Nephron (organoid): ENCODE measurements at regions not wholly inside any gene's neighbourhood (a gene's known extent, or its start where the extent isn't known, plus 50 kb on each side); places are given as distances from the start of the nearest gene placed in this dataset.

Source experiments
- H3K27ac Mint-ChIP-seq, 3 experiments: 2 replicates each; pipeline ENCODE4 v1.8.0; 2020; ENCODE audit warnings: mixed read lengths in 3 of 3, mild to moderate bottlenecking in 2 of 3, moderate library complexity in 1 of 3
- H3K27me3 Mint-ChIP-seq: 2 replicates; pipeline ENCODE4 v1.8.0; 2021; ENCODE audit warnings: low read depth, mild to moderate bottlenecking, moderate library complexity, mixed read lengths
- H3K36me3 Mint-ChIP-seq: 2 replicates; pipeline ENCODE4 v1.8.0; 2020; ENCODE audit warnings: low read depth, mixed read lengths
- H3K4me1 Mint-ChIP-seq: 2 replicates; pipeline ENCODE4 v1.8.0; 2020; ENCODE audit warnings: mixed read lengths
- H3K4me3 Mint-ChIP-seq, 3 experiments: 2 replicates each; pipeline ENCODE4 v1.8.0; 2020; ENCODE audit warnings: mild to moderate bottlenecking in 3 of 3, mixed read lengths in 3 of 3, moderate library complexity in 2 of 3
- H3K9me3 Mint-ChIP-seq: 2 replicates; pipeline ENCODE4 v1.8.0; 2020; ENCODE audit warnings: mixed read lengths
- CTCF ChIP-seq, 3 experiments: fragments of 200-600 bp; sonication (generic); IDR thresholded peaks; one replicate each; pipeline ENCODE4 v1.5.0; 2021; ENCODE audit warnings: antibody characterized with exemption in 3 of 3; ENCODE audit not compliant: unreplicated experiment in 3 of 3

GRCh38 chr1:232426801-232427200, 203.1 kb downstream of the SIPA1L2 start:
- no peaks in the 10 kb centered on the region for H3K9me3 Mint-ChIP-seq
- peaks cover 47% of the 10 kb centered on the region for H3K36me3 Mint-ChIP-seq
- no peak for TF ChIP-seq CTCF (IDR thresholded peaks at IDR 0.05; ENCODE audit: unreplicated experiment in 3 of 3)
- H3K4me3 Mint-ChIP-seq, result no peak overlapping the region
- peaks cover 42% of the 10 kb centered on the region for H3K4me1 Mint-ChIP-seq
- no peaks in the 10 kb centered on the region for H3K27me3 Mint-ChIP-seq
- peak overlapping the region in 2 of 3 experiments; percentile 8 to 47 for H3K27ac Mint-ChIP-seq

GRCh38 chr1:232425421-232425820, 204.5 kb downstream of the SIPA1L2 start:
- Mint-ChIP-seq H3K27ac (no peak overlapping the region), H3K4me1 (peaks cover 28% of the 10 kb centered on the region), H3K4me3 (no peak overlapping the region), H3K9me3 (no peaks in the 10 kb centered on the region), H3K27me3 (no peaks in the 10 kb centered on the region), H3K36me3 (peaks cover 57% of the 10 kb centered on the region)
- no peak for TF ChIP-seq CTCF (IDR thresholded peaks at IDR 0.05; ENCODE audit: unreplicated experiment in 3 of 3)

- Mint-ChIP-seq H3K9me3 (no peaks in the 10 kb centered on the region), H3K4me3 (no peak overlapping the region), H3K27ac (no peak overlapping the region), H3K4me1 (peaks cover 10% of the 10 kb centered on the region), H3K36me3 (peaks cover 70% of the 10 kb centered on the region), H3K27me3 (no peaks in the 10 kb centered on the region)
- no peak for TF ChIP-seq CTCF (IDR thresholded peaks at IDR 0.05; ENCODE audit: unreplicated experiment in 3 of 3)
Observed at GRCh38 chr1:232423591-232423990, 206.3 kb downstream of the SIPA1L2 start.

GRCh38 chr1:232422898-232423297, 207.0 kb downstream of the SIPA1L2 start:
- H3K4me1 Mint-ChIP-seq, result peaks cover 6% of the 10 kb centered on the region
- no peaks in the 10 kb centered on the region for H3K9me3 Mint-ChIP-seq
- TF ChIP-seq CTCF (IDR thresholded peaks at IDR 0.05; ENCODE audit: unreplicated experiment in 3 of 3), result no peak
- no peak overlapping the region for H3K27ac Mint-ChIP-seq
- H3K36me3 Mint-ChIP-seq, result peaks cover 75% of the 10 kb centered on the region
- H3K27me3 Mint-ChIP-seq, result no peaks in the 10 kb centered on the region
- H3K4me3 Mint-ChIP-seq, result no peak overlapping the region

- Mint-ChIP-seq H3K27ac (no peak overlapping the region), H3K27me3 (no peaks in the 10 kb centered on the region), H3K9me3 (no peaks in the 10 kb centered on the region), H3K4me1 (peaks cover 6% of the 10 kb centered on the region), H3K36me3 (peaks cover 78% of the 10 kb centered on the region), H3K4me3 (no peak overlapping the region)
- no peak for TF ChIP-seq CTCF (IDR thresholded peaks at IDR 0.05; ENCODE audit: unreplicated experiment in 3 of 3)
Observed at GRCh38 chr1:232422098-232422497, 207.8 kb downstream of the SIPA1L2 start.

GRCh38 chr1:232421143-232421796, 208.7 kb downstream of the SIPA1L2 start:
- Mint-ChIP-seq H3K4me3 (no peak overlapping the region), H3K27ac (no peak overlapping the region), H3K9me3 (no peaks in the 10 kb centered on the region), H3K36me3 (peaks cover 77% of the 10 kb centered on the region), H3K4me1 (peaks cover 6% of the 10 kb centered on the region), H3K27me3 (no peaks in the 10 kb centered on the region)
- TF ChIP-seq CTCF (IDR thresholded peaks at IDR 0.05; ENCODE audit: unreplicated experiment in 3 of 3), result no peak
